IMR-90 (cell line): ENCODE measurements at regions not wholly inside any gene's neighbourhood (a gene's known extent, or its start where the extent isn't known, plus 50 kb on each side); places are given as distances from the start of the nearest gene placed in this dataset.

ENCODE experiments used
- ATAC-seq: fragments of 200-7000 bp; cut with Tn5 transposase; 2 replicates; pipeline ENCODE4 v1.9.1; 2020; ENCODE audit warnings: low read depth, mild to moderate bottlenecking, moderate library complexity
- BruUV-seq: library from RNA; stranded (reverse); fragments of 400-500 nt; replicated peaks from 2 replicates; lab custom pipeline; 2021; lab: Mats Ljungman, UMichigan
- CTCF ChIA-PET: fragments of 300-600 bp; formaldehyde crosslinking; extraction: SDS; loops from one replicate; lab custom pipeline; 2021; ENCODE audit warnings: antibody characterized with exemption; lab: Yijun Ruan, JAX
- POLR2A ChIA-PET: fragments of 300-600 bp; sonication (Branson Sonifier 250); formaldehyde crosslinking; loops from one replicate; lab custom pipeline; 2022; ENCODE audit warnings: antibody characterized with exemption; ENCODE audit not compliant: unreplicated experiment; lab: Charles Lee
- DNase-seq: peaks from one replicate; pipeline ENCODE4 v3.0.0; 2013
- H2AFZ ChIP-seq: replicated peaks from 2 replicates; pipeline ENCODE3; 2013; ENCODE audit warnings: low read length, mild to moderate bottlenecking; ENCODE audit not compliant: poor library complexity
- H2AK5ac ChIP-seq: 2 replicates; pipeline ENCODE4 v1.6.1; 2013; ENCODE audit warnings: low read depth, low read length, inconsistent platforms
- H2AK9ac ChIP-seq: replicated peaks from 2 replicates; pipeline ENCODE3; 2013; ENCODE audit warnings: mild to moderate bottlenecking, low read depth, low read length, moderate library complexity; ENCODE audit not compliant: poor library complexity
- H2BK120ac ChIP-seq: 2 replicates; pipeline ENCODE4 v1.6.1; 2013; ENCODE audit warnings: low read depth, low read length, inconsistent platforms
- H2BK15ac ChIP-seq: 3 replicates; pipeline ENCODE4 v1.6.1; 2013; ENCODE audit warnings: low read depth, low read length, inconsistent platforms
- H2BK20ac ChIP-seq: 2 replicates; pipeline ENCODE4 v1.6.1; 2013; ENCODE audit warnings: low read depth, mild to moderate bottlenecking, inconsistent platforms, low read length, moderate library complexity
- H2BK5ac ChIP-seq: 2 replicates; pipeline ENCODE4 v1.6.1; 2013; ENCODE audit warnings: mild to moderate bottlenecking, low read depth, low read length, inconsistent platforms; ENCODE audit not compliant: poor library complexity, severe bottlenecking
- H3K14ac ChIP-seq: replicated peaks from 2 replicates; pipeline ENCODE4 v1.6.1; 2013; ENCODE audit warnings: low read depth, low read length, inconsistent platforms
- H3K18ac ChIP-seq: 2 replicates; pipeline ENCODE4 v1.6.1; 2013; ENCODE audit warnings: low read depth, low read length, control low read depth
- H3K23ac ChIP-seq: 2 replicates; pipeline ENCODE4 v1.6.1; 2013; ENCODE audit warnings: low read depth, low read length, inconsistent platforms
- H3K27ac ChIP-seq: 2 replicates; pipeline ENCODE4 v1.5.1; 2013; ENCODE audit warnings: mild to moderate bottlenecking, control low read depth, low read length; ENCODE audit not compliant: insufficient read depth
- H3K27me3 ChIP-seq: 2 replicates; pipeline ENCODE4 v1.6.1; 2013; ENCODE audit warnings: low read length; ENCODE audit not compliant: control insufficient read depth, insufficient read depth
- H3K36me3 ChIP-seq: 2 replicates; pipeline ENCODE4 v1.6.1; 2013; ENCODE audit warnings: low read length, mixed read lengths; ENCODE audit not compliant: control insufficient read depth, insufficient read depth
- H3K4ac ChIP-seq: 2 replicates; pipeline ENCODE4 v1.6.1; 2013; ENCODE audit warnings: low read depth, low read length, inconsistent platforms
- H3K4me1 ChIP-seq: 2 replicates; pipeline ENCODE4 v1.6.1; 2013; ENCODE audit warnings: low read length, mixed read lengths; ENCODE audit not compliant: control insufficient read depth, insufficient read depth
- H3K4me2 ChIP-seq: 2 replicates; pipeline ENCODE4 v1.6.1; 2013; ENCODE audit warnings: low read depth, mild to moderate bottlenecking, control low read depth, low read length, moderate library complexity
- H3K4me3 ChIP-seq: 2 replicates; pipeline ENCODE4 v1.5.1; 2013; ENCODE audit warnings: low read depth, mild to moderate bottlenecking, control low read depth, low read length, moderate library complexity; ENCODE audit not compliant: insufficient read depth
- H3K56ac ChIP-seq: 2 replicates; pipeline ENCODE4 v1.6.1; 2013; ENCODE audit warnings: low read length, inconsistent platforms; ENCODE audit not compliant: insufficient read depth; ENCODE audit errors: extremely low read depth
- H3K79me1 ChIP-seq, 2 experiments: 2 replicates each; pipeline ENCODE4 v1.6.1; 2013; ENCODE audit warnings: low read length in 2 of 2, inconsistent platforms in 1 of 2, low read depth in 1 of 2
- H3K9ac ChIP-seq: 2 replicates; pipeline ENCODE4 v1.6.1; 2013; ENCODE audit warnings: low read depth, low read length, control low read depth
- H3K9me1 ChIP-seq: 2 replicates; pipeline ENCODE4 v1.6.1; 2013; ENCODE audit warnings: low read length, inconsistent platforms; ENCODE audit not compliant: insufficient read depth
- H3K9me3 ChIP-seq: 2 replicates; pipeline ENCODE4 v1.6.1; 2013; ENCODE audit warnings: low read length; ENCODE audit not compliant: control insufficient read depth, insufficient read depth
- H4K20me1 ChIP-seq: 2 replicates; pipeline ENCODE4 v1.6.1; 2013; ENCODE audit warnings: low read length, inconsistent platforms; ENCODE audit not compliant: insufficient read depth
- H4K5ac ChIP-seq: 2 replicates; pipeline ENCODE4 v1.6.1; 2013; ENCODE audit warnings: mild to moderate bottlenecking, low read depth, low read length, control low read depth
- H4K8ac ChIP-seq, 2 experiments: 2 replicates each; pipeline ENCODE4 v1.6.1; 2013; ENCODE audit warnings: low read depth in 2 of 2, low read length in 2 of 2, control low read depth in 1 of 2, inconsistent platforms in 1 of 2
- H4K91ac ChIP-seq: 2 replicates; pipeline ENCODE4 v1.6.1; 2013; ENCODE audit warnings: low read depth, low read length, inconsistent platforms; ENCODE audit not compliant: insufficient read depth
- CHD1 ChIP-seq: IDR thresholded peaks from 2 replicates; pipeline ENCODE4 v1.6.1; 2012; ENCODE audit warnings: low read depth, low read length, improper control_type of control experiment
- FOS ChIP-seq: fragments of 150-350 bp; IDR thresholded peaks from 2 replicates; pipeline ENCODE4 v1.6.1; 2016; ENCODE audit warnings: low read depth, low read length
- MAFK ChIP-seq: IDR thresholded peaks from 2 replicates; pipeline ENCODE4 v1.6.1; 2012; ENCODE audit warnings: low read depth, low read length, improper control_type of control experiment
- MAZ ChIP-seq: IDR thresholded peaks from 2 replicates; pipeline ENCODE4 v1.6.1; 2012; ENCODE audit warnings: low read depth, mild to moderate bottlenecking, low read length, improper control_type of control experiment, moderate library complexity, borderline replicate concordance
- MXI1 ChIP-seq: IDR thresholded peaks from 2 replicates; pipeline ENCODE4 v1.6.1; 2012; ENCODE audit warnings: low read depth, mild to moderate bottlenecking, low read length, moderate library complexity, borderline replicate concordance
- NFE2L2 ChIP-seq: fragments of 150-350 bp; IDR thresholded peaks from 2 replicates; pipeline ENCODE4 v1.6.1; 2016; ENCODE audit warnings: low read depth, mild to moderate bottlenecking, low read length
- POLR2A ChIP-seq: IDR thresholded peaks from 2 replicates; pipeline ENCODE4 v1.6.1; 2012; ENCODE audit warnings: mild to moderate bottlenecking, low read depth, low read length
- RAD21 ChIP-seq: IDR thresholded peaks from 2 replicates; pipeline ENCODE4 v1.6.1; 2012; ENCODE audit warnings: low read length, improper control_type of control experiment
- RCOR1 ChIP-seq: IDR thresholded peaks from 2 replicates; pipeline ENCODE4 v1.6.1; 2012; ENCODE audit warnings: mild to moderate bottlenecking, low read length, improper control_type of control experiment; ENCODE audit not compliant: insufficient replicate concordance
- RFX5 ChIP-seq: IDR thresholded peaks from 2 replicates; pipeline ENCODE4 v1.8.0; 2012; ENCODE audit warnings: low read depth, mild to moderate bottlenecking, low read length, moderate library complexity
- SMC3 ChIP-seq: fragments of 150-350 bp; IDR thresholded peaks from 2 replicates; pipeline ENCODE4 v1.6.1; 2016; ENCODE audit warnings: low read depth, mild to moderate bottlenecking, antibody characterized with exemption, low read length, moderate library complexity
- USF2 ChIP-seq: fragments of 150-350 bp; IDR thresholded peaks from 2 replicates; pipeline ENCODE4 v1.6.1; 2017; ENCODE audit warnings: mild to moderate bottlenecking, antibody characterized with exemption, low read length, low read depth
- WGBS, 2 experiments: methylation state at CpG; one replicate each; pipeline versions ENCODE4 v1.1.5 to v1.1.7; 2013; ENCODE audit warnings: missing lambda C conversion rate in 2 of 2; ENCODE audit not compliant: insufficient read length in 1 of 2; ENCODE audit errors: extremely low coverage in 2 of 2; 5-methylcytosine and 5-hydroxymethylcytosine counted together
- dilution Hi-C: fragments of 300-500 bp; cut with HindIII; formaldehyde crosslinking; loops from one replicate; pipeline ENCODE4 v1.14.3; 2018; ENCODE audit warnings: low sequenced_read_pairs; ENCODE audit not compliant: unreplicated experiment
- in situ Hi-C: fragments of 300-500 bp; cut with MboI; formaldehyde crosslinking; loops from 3 replicates; pipeline ENCODE4 v1.14.3; 2019; ENCODE audit warnings: low sequenced_read_pairs, inconsistent platforms, mixed read lengths
- intact Hi-C: fragments of 100-400 bp; cut with micrococcal nuclease; formaldehyde crosslinking; loops from 2 replicates; pipeline ENCODE4 v1.10.0; 2022
- TF ChIP-seq, protein P1 (sequence below): fragments of 150-350 bp; IDR thresholded peaks from 2 replicates; pipeline ENCODE4 v1.6.1; 2016; ENCODE audit warnings: low read depth, mild to moderate bottlenecking, low read length, moderate library complexity, borderline replicate concordance

DNA sequence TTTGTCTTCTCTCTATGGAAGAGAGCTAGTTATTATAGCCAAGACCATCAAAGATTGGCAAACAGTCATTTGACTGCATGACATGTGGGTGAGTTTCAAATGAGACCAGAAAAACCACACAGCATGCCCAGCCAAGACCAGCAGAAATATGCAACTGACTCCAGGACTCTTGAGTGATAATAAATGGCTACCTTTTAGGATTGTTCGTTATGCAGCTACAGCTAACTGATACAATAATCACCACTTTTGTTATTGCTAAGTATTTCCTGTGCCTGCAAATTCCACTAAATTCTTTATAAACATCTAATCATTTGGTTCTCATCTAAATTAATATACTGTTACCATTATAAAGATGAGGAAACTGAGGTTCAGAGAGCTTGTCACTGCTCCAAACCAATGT lies 528.4 kb upstream of the TBX3 start:
- Histone ChIP-seq H4K20me1 (no peaks in the 10 kb centered on the region), H3K4ac (no peak overlapping the region), H2AFZ (no peak overlapping the region), H3K23ac (no peak overlapping the region), H2BK20ac (no peak overlapping the region), H3K4me2 (no peak overlapping the region), H3K9ac (no peak overlapping the region), H3K9me1 (no peaks in the 10 kb centered on the region), H3K4me3 (no peak overlapping the region), H4K8ac (no peak overlapping the region), H2BK15ac (no peak overlapping the region), H3K4me1 (peaks cover 2% of the 10 kb centered on the region; the same call in 1 of the 2 replicates), H3K14ac (no peak overlapping the region), H4K5ac (no peak overlapping the region), H3K27ac (no peak overlapping the region), H3K27me3 (no peaks in the 10 kb centered on the region), H3K9me3 (0 out of 2 replicates have a peak, but pooled peaks cover 2% of the 10 kb centered on the region), H2BK120ac (no peak overlapping the region), H3K36me3 (no peaks in the 10 kb centered on the region), H3K56ac (no peak overlapping the region), H3K18ac (no peak overlapping the region), H2AK9ac (no peak overlapping the region), H2AK5ac (no peak overlapping the region), H2BK5ac (no peak overlapping the region), H3K79me1 (no peaks in the 10 kb centered on the region), H4K91ac (no peak overlapping the region)
- ATAC-seq: no peak
- no peak for TF ChIP-seq RFX5
- TF ChIP-seq, protein P1, sequence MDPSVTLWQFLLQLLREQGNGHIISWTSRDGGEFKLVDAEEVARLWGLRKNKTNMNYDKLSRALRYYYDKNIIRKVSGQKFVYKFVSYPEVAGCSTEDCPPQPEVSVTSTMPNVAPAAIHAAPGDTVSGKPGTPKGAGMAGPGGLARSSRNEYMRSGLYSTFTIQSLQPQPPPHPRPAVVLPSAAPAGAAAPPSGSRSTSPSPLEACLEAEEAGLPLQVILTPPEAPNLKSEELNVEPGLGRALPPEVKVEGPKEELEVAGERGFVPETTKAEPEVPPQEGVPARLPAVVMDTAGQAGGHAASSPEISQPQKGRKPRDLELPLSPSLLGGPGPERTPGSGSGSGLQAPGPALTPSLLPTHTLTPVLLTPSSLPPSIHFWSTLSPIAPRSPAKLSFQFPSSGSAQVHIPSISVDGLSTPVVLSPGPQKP: no peak
- no peak for TF ChIP-seq CHD1
- TF ChIP-seq NFE2L2: no peak
- TF ChIP-seq RCOR1: no peak
- no peak for TF ChIP-seq FOS
- TF ChIP-seq POLR2A: no peak
- no peak for TF ChIP-seq MAZ
- no peak for TF ChIP-seq MAFK
- TF ChIP-seq RAD21: no peak
- TF ChIP-seq MXI1: no peak
- TF ChIP-seq USF2: no peak
- no peak for TF ChIP-seq SMC3
- in situ Hi-C loops: no loop called here
- POLR2A ChIA-PET: no interaction called here
- WGBS, 2 experiments: no CpG with 5 or more reads among the region's 1 CpG
- dilution Hi-C loops: no loop called here
- CTCF ChIA-PET: no interaction called here
- no TSS peak for BruUV-seq
- intact Hi-C loops: no loop called here
- DNase-seq: no peak
